Smooth muscle cell (in vitro differentiated cells): ENCODE measurements at regions not wholly inside any gene's neighbourhood (a gene's known extent, or its start where the extent isn't known, plus 50 kb on each side); places are given as distances from the start of the nearest gene placed in this dataset.

ENCODE experiments used
- DNase-seq: peaks from one replicate; lab custom pipeline; 2025; ENCODE audit not compliant: unreplicated experiment; lab: John Stamatoyannopoulos, UW
- H2AFZ ChIP-seq: fragments of 200-600 bp; sonication (generic); 2 replicates; pipeline ENCODE4 v1.6.0; 2016; ENCODE audit warnings: antibody characterized with exemption, low read depth, mild to moderate bottlenecking
- H3F3A ChIP-seq: fragments of 200-600 bp; sonication (generic); 2 replicates; pipeline ENCODE4 v1.6.0; 2017; ENCODE audit warnings: antibody characterized with exemption, low read depth
- H3K27ac ChIP-seq: fragments of 200-600 bp; sonication (generic); 2 replicates; pipeline ENCODE4 v1.5.1; 2016; ENCODE audit warnings: low read depth, mild to moderate bottlenecking
- H3K27me3 ChIP-seq: fragments of 200-600 bp; sonication (generic); 2 replicates; pipeline ENCODE4 v1.6.1; 2016; ENCODE audit warnings: low read depth, mild to moderate bottlenecking
- H3K36me3 ChIP-seq: fragments of 200-600 bp; sonication (generic); 2 replicates; pipeline ENCODE4 v1.5.1; 2016; ENCODE audit warnings: low read depth
- H3K4me1 ChIP-seq: fragments of 200-600 bp; sonication (generic); 2 replicates; pipeline ENCODE4 v1.5.1; 2016; ENCODE audit warnings: low read depth
- H3K4me2 ChIP-seq: fragments of 200-600 bp; sonication (generic); 2 replicates; pipeline ENCODE4 v1.6.0; 2016; ENCODE audit warnings: mild to moderate bottlenecking
- H3K4me3 ChIP-seq: fragments of 200-600 bp; sonication (generic); 2 replicates; pipeline ENCODE4 v1.5.1; 2016; ENCODE audit warnings: mild to moderate bottlenecking
- H3K79me2 ChIP-seq: fragments of 200-600 bp; sonication (generic); 2 replicates; pipeline ENCODE4 v1.6.0; 2016; ENCODE audit warnings: low read depth, mild to moderate bottlenecking
- H3K9ac ChIP-seq: fragments of 200-600 bp; sonication (generic); 2 replicates; pipeline ENCODE4 v1.6.0; 2016; ENCODE audit warnings: low read depth
- H3K9me3 ChIP-seq: fragments of 200-600 bp; sonication (generic); replicated peaks from 2 replicates; pipeline ENCODE4 v1.5.1; 2016; ENCODE audit warnings: low read depth
- H4K20me1 ChIP-seq: fragments of 200-600 bp; sonication (generic); 2 replicates; pipeline ENCODE4 v1.6.0; 2016; ENCODE audit warnings: low read depth
- WGBS: methylation state at CpG from one replicate; pipeline ENCODE4 v1.1.7; 2016; ENCODE audit warnings: low lambda C conversion rate; 5-methylcytosine and 5-hydroxymethylcytosine counted together
- TF ChIP-seq, protein P1 (sequence below): fragments of 200-600 bp; sonication (generic); IDR thresholded peaks from 2 replicates; pipeline ENCODE4 v1.5.1; 2017; ENCODE audit warnings: borderline replicate concordance, mild to moderate bottlenecking, antibody characterized with exemption; ENCODE audit not compliant: insufficient read depth, poor library complexity, severe bottlenecking

DNA sequence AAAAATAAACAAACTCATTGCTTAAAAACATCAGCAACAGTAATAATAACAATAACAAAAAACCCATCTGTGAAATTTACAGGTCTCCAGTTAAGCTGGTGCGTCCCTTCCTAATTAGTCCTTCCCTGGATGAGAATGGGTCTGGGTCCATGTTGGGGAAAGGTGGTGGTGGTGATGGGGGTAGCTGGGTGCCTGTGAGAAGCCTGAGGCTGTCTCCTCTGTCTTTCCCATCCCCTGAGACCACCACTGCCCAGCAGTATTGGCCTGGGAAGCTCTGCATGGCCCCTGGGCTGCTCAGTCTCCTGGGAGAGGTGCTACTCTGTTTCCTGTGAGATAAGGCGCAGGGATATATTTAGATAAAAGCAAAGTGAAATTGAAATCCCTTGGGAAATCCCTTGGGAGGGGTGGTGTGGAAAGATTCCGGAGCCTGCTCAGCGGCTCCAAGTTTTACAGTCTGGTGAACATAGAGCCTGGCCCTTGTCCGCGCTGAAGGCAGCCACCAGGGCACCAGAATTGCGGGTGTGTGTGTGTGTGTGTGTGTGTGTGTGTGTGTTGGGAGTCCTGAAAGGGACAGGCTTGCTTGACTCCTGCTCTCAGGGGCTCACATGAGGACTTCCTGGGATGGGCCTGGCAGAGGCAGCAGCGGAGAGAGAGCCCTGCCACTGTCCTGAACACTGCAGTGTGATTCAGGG is 150.2 kb downstream of the FOXD2 start:
- Histone ChIP-seq H3K9me3 (no peaks in the 10 kb centered on the region), H4K20me1 (no peaks in the 10 kb centered on the region), H3K36me3 (no peaks in the 10 kb centered on the region), H3K4me1 (no peaks in the 10 kb centered on the region), H3F3A (no peaks in the 10 kb centered on the region), H3K4me2 (no peak overlapping the region), H3K79me2 (no peaks in the 10 kb centered on the region), H3K4me3 (no peak overlapping the region), H3K9ac (no peak overlapping the region), H3K27ac (no peak overlapping the region), H2AFZ (no peak overlapping the region), H3K27me3 (peaks cover 48% of the 10 kb centered on the region)
- no peak for DNase-seq
- TF ChIP-seq, protein P1, sequence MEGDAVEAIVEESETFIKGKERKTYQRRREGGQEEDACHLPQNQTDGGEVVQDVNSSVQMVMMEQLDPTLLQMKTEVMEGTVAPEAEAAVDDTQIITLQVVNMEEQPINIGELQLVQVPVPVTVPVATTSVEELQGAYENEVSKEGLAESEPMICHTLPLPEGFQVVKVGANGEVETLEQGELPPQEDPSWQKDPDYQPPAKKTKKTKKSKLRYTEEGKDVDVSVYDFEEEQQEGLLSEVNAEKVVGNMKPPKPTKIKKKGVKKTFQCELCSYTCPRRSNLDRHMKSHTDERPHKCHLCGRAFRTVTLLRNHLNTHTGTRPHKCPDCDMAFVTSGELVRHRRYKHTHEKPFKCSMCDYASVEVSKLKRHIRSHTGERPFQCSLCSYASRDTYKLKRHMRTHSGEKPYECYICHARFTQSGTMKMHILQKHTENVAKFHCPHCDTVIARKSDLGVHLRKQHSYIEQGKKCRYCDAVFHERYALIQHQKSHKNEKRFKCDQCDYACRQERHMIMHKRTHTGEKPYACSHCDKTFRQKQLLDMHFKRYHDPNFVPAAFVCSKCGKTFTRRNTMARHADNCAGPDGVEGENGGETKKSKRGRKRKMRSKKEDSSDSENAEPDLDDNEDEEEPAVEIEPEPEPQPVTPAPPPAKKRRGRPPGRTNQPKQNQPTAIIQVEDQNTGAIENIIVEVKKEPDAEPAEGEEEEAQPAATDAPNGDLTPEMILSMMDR = no peak
- WGBS = 45% methylated on average over 8 of the region's 8 CpGs

DNA sequence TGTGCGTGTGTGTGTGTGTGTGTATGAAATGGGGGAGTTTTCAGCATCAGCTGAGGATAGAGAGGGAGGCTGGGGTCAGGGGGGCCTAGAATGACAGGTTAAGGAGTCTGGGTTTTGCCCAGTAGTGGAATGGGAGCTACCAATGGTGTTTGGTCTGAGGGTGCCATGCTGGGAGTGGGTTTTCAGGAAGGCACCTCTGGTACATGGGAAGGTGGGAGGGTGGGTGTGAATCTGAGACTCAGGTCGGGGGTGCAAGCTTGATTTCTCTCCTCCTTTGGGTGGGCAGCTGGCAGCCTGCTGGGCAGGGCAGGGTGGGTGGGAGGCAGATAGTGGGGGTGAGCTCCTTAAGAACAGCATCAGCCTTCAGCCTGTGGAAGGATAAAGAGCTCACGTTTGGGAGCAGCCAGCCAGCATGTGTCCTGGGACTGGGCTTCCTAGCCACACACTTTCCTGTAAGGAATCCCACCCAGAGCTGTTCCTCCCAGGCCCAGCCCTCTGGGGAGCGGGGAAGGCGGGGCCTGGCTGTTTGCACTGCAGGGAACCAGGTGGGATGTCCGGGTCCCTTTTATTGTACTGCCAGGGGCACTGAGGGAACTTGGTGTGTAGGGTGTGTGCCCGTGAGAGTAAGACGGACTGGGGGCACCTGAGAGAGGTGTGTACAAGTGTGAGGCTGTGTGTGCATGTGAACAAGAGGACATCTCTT is 152.8 kb downstream of the FOXD2 start:
- no peaks in the 10 kb centered on the region for H3K79me2 ChIP-seq
- H3K27me3 ChIP-seq = peaks cover 67% of the 10 kb centered on the region
- DNase-seq = no peak
- no peaks in the 10 kb centered on the region for H3F3A ChIP-seq
- no peaks in the 10 kb centered on the region for H4K20me1 ChIP-seq
- no peaks in the 10 kb centered on the region for H3K4me1 ChIP-seq
- no peak overlapping the region for H3K4me3 ChIP-seq
- H3K27ac ChIP-seq = no peak overlapping the region
- no peak overlapping the region for H3K4me2 ChIP-seq
- H3K36me3 ChIP-seq = no peaks in the 10 kb centered on the region
- no peak overlapping the region for H2AFZ ChIP-seq
- no peak overlapping the region for H3K9ac ChIP-seq
- 74% methylated on average over 8 of the region's 8 CpGs for WGBS
- TF ChIP-seq, protein P1 = no peak
- no peaks in the 10 kb centered on the region for H3K9me3 ChIP-seq

- no peaks in the 10 kb centered on the region for H3K36me3 ChIP-seq
- H3K4me3 ChIP-seq = no peak overlapping the region
- TF ChIP-seq, protein P1 = no peak
- H4K20me1 ChIP-seq = no peaks in the 10 kb centered on the region
- no peak for DNase-seq
- H3F3A ChIP-seq = no peaks in the 10 kb centered on the region
- H2AFZ ChIP-seq = no peak overlapping the region
- no peak overlapping the region for H3K9ac ChIP-seq
- H3K27ac ChIP-seq = no peak overlapping the region
- no peak overlapping the region for H3K4me2 ChIP-seq
- 99% methylated on average over 7 of the region's 7 CpGs for WGBS
- H3K9me3 ChIP-seq = no peaks in the 10 kb centered on the region
- peaks cover 66% of the 10 kb centered on the region for H3K27me3 ChIP-seq
- H3K4me1 ChIP-seq = no peaks in the 10 kb centered on the region
- no peaks in the 10 kb centered on the region for H3K79me2 ChIP-seq
Observed at GRCh38 chr1:47591801-47592200, 154.0 kb downstream of the FOXD2 start.
